Neural cell (in vitro differentiated cells): ENCODE measurements at regions not wholly inside any gene's neighbourhood (a gene's known extent, or its start where the extent isn't known, plus 50 kb on each side); places are given as distances from the start of the nearest gene placed in this dataset.

Experiments used
- CTCF ChIP-seq: fragments of 450-650 bp; IDR thresholded peaks from 2 replicates; pipeline ENCODE4 v1.5.1; 2014; ENCODE audit warnings: antibody characterized with exemption, mild to moderate bottlenecking, moderate library complexity; ENCODE audit not compliant: poor library complexity, severe bottlenecking
- EP300 ChIP-seq: fragments of 450-650 bp; conservative IDR thresholded peaks from 2 replicates; pipeline ENCODE4 v1.6.1; 2014; ENCODE audit warnings: antibody characterized with exemption, mild to moderate bottlenecking, moderate library complexity; ENCODE audit not compliant: poor library complexity, severe bottlenecking
- EZH2 ChIP-seq: fragments of 200-600, 300-800 bp; shearing (Covaris generic), sonication (generic); IDR thresholded peaks from 2 replicates; pipeline ENCODE4 v1.6.1; 2014; ENCODE audit warnings: antibody characterized with exemption, low read length, borderline replicate concordance, mild to moderate bottlenecking; ENCODE audit not compliant: insufficient read depth, poor library complexity, severe bottlenecking
- MXI1 ChIP-seq: fragments of 450-650 bp; conservative IDR thresholded peaks from 2 replicates; pipeline ENCODE4 v1.6.1; 2014; ENCODE audit warnings: antibody characterized with exemption, mild to moderate bottlenecking; ENCODE audit not compliant: poor library complexity, severe bottlenecking
- POLR2AphosphoS5 ChIP-seq: IDR thresholded peaks from 2 replicates; pipeline ENCODE4 v1.6.1; 2012
- RAD21 ChIP-seq: fragments of 450-650 bp; conservative IDR thresholded peaks from 2 replicates; pipeline ENCODE4 v1.6.1; 2014; ENCODE audit warnings: antibody characterized with exemption, mild to moderate bottlenecking, moderate library complexity
- TAF1 ChIP-seq: IDR thresholded peaks from 2 replicates; pipeline ENCODE4 v1.6.1; 2012; ENCODE audit warnings: low read depth
- TF ChIP-seq, protein P1 (sequence below): IDR thresholded peaks from 2 replicates; pipeline ENCODE4 v1.6.1; 2012; ENCODE audit warnings: borderline replicate concordance

GRCh38 chr16:82563401-82563800 lies 63.4 kb upstream of the CDH13 start:
- TF ChIP-seq CTCF (no peak), POLR2AphosphoS5 (no peak), EZH2 (no peak), RAD21 (no peak), TAF1 (no peak), MXI1 (no peak), EP300 (no peak)
- TF ChIP-seq, protein P1, sequence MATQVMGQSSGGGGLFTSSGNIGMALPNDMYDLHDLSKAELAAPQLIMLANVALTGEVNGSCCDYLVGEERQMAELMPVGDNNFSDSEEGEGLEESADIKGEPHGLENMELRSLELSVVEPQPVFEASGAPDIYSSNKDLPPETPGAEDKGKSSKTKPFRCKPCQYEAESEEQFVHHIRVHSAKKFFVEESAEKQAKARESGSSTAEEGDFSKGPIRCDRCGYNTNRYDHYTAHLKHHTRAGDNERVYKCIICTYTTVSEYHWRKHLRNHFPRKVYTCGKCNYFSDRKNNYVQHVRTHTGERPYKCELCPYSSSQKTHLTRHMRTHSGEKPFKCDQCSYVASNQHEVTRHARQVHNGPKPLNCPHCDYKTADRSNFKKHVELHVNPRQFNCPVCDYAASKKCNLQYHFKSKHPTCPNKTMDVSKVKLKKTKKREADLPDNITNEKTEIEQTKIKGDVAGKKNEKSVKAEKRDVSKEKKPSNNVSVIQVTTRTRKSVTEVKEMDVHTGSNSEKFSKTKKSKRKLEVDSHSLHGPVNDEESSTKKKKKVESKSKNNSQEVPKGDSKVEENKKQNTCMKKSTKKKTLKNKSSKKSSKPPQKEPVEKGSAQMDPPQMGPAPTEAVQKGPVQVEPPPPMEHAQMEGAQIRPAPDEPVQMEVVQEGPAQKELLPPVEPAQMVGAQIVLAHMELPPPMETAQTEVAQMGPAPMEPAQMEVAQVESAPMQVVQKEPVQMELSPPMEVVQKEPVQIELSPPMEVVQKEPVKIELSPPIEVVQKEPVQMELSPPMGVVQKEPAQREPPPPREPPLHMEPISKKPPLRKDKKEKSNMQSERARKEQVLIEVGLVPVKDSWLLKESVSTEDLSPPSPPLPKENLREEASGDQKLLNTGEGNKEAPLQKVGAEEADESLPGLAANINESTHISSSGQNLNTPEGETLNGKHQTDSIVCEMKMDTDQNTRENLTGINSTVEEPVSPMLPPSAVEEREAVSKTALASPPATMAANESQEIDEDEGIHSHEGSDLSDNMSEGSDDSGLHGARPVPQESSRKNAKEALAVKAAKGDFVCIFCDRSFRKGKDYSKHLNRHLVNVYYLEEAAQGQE, result no peak
